Lower leg skin (tissue), 4 donors: ENCODE measurements at regions not wholly inside any gene's neighbourhood (a gene's known extent, or its start where the extent isn't known, plus 50 kb on each side); places are given as distances from the start of the nearest gene placed in this dataset.

Experiments
- DNase-seq, 2 donors: peaks; one replicate each; pipeline ENCODE4 v3.0.0-alpha.2; 2019; ENCODE audit warnings: low spot score in 2 of 2
- H3K4me3 ChIP-seq: fragments of 200-600 bp; sonication (generic); 2 replicates; pipeline ENCODE4 v1.5.1; 2017; ENCODE audit warnings: mild to moderate bottlenecking, low read depth; ENCODE audit not compliant: poor library complexity, severe bottlenecking
- CTCF ChIP-seq, 3 donors: fragments of 450-650 bp; IDR thresholded peaks; one replicate each; pipeline ENCODE4 v1.5.1; 2016; ENCODE audit warnings: antibody characterized with exemption in 3 of 3, mild to moderate bottlenecking in 3 of 3, moderate library complexity in 2 of 3
- POLR2A ChIP-seq, 2 donors: fragments of 450-650 bp; IDR thresholded peaks; one replicate each; pipeline ENCODE4 v1.6.1; 2016 to 2017; ENCODE audit warnings: antibody characterized with exemption in 2 of 2, mild to moderate bottlenecking in 1 of 2, moderate library complexity in 1 of 2
- WGBS, 2 donors: methylation state at CpG; one replicate each; pipeline ENCODE4 v1.1.5; 2018; 5-methylcytosine and 5-hydroxymethylcytosine counted together
- intact Hi-C: fragments of 100-400 bp; cut with DNase I; formaldehyde crosslinking; loops from one replicate; pipeline ENCODE4 v1.15.0; 2023; ENCODE audit warnings: low total_unique reads

DNA sequence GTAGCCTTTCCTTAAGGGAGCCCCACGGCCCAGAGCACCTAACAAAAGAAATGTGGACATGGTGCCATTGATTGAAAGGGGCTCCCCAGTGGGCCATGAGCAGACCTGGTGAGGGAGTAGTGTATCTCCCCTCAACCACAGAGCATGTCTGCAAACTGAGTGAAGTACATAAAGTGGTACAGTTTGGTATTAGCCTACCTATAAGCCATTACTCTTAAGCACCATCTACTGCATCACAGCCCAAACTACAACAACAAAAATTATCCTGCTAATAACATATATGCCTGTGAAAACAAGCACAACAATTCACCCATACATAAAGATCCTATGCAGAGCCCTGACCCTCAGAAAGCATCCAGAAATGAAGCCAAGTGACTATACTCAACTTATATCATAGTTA, 407.8 kb downstream of the PTPRC start:
- intact Hi-C loops = no loop called here
- WGBS, 2 donors = 92% methylated on average over 1 of the region's 1 CpG
- no peak for DNase-seq
- H3K4me3 ChIP-seq = no peak overlapping the region
- TF ChIP-seq POLR2A (IDR thresholded peaks at IDR 0.05) = no peak
- no peak for TF ChIP-seq CTCF (IDR thresholded peaks at IDR 0.05)

- WGBS, 2 donors = 81 to 86% methylated on average over 1 of the region's 1 CpG
Measured at GRCh38 chr1:199054694-199055093, 415.9 kb downstream of the PTPRC start.

GRCh38 chr1:199057322-199057721, 418.5 kb downstream of the PTPRC start:
- TF ChIP-seq POLR2A (IDR thresholded peaks at IDR 0.05) = no peak
- intact Hi-C loops = no loop called here
- no peak for DNase-seq
- WGBS, 2 donors = 76 to 92% methylated on average over 1 of the region's 1 CpG
- no peak overlapping the region for H3K4me3 ChIP-seq

More at GRCh38 chr1:199054694-199055093, 415.9 kb downstream of the PTPRC start:
- intact Hi-C loops = no loop called here
- no peak for DNase-seq
- TF ChIP-seq CTCF (IDR thresholded peaks at IDR 0.05) = no peak
- TF ChIP-seq POLR2A (IDR thresholded peaks at IDR 0.05) = no peak
- H3K4me3 ChIP-seq = no peak overlapping the region

DNA sequence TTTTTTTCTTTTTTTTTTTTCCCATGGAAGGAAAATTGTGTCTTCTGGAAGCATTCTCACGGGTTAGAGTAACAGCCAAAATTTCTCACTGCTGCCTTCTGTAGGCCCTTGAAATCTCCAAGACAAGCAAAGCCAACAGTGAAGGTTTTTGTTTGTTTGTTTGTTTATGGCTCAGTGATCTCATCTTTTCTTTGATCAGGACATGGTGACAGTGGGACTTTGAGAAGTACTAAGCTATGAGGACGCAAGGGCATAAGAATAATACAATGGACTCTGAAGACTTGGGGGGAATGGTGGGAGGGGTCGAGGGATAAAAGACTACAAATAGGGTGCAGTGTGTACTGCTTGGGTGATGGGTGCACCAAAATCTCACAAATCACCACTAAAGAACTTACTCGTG, 419.4 kb downstream of the PTPRC start:
- no peak overlapping the region for H3K4me3 ChIP-seq
- intact Hi-C loops = no loop called here
- 80 to 82% methylated on average over 4 of the region's 4 CpGs for WGBS, 2 donors
- TF ChIP-seq POLR2A (IDR thresholded peaks at IDR 0.05) = no peak
- no peak for TF ChIP-seq CTCF (IDR thresholded peaks at IDR 0.05)
- no peak for DNase-seq

DNA sequence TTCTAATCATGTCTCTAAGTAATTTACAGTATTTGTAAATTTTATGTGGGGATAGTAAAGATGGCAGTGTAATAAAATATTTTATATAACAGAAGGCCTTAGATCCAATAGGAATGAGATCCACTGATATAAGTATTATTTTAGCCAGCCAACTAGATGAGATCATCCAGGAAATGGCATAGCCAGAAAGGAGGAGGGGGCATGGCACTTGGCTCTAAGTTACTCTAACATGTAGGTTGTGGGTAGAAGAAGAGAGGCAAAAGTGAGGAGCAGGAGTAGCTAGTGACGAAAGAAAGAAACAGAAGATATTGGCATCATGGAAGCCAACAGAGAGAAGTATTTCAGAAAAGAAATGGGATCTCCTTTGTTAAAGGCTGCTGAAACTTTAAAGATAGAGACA, 426.1 kb downstream of the PTPRC start:
- intact Hi-C loops = no loop called here
- no peak for TF ChIP-seq POLR2A (IDR thresholded peaks at IDR 0.05)
- no peak for TF ChIP-seq CTCF (IDR thresholded peaks at IDR 0.05)
- no peak for DNase-seq
- WGBS, 2 donors = 88 to 96% methylated on average over 1 of the region's 1 CpG
- H3K4me3 ChIP-seq = no peak overlapping the region

GRCh38 chr1:199067483-199067882, 428.6 kb downstream of the PTPRC start:
- WGBS, 2 donors = 81% methylated on average over 2 of the region's 2 CpGs
- no peak for DNase-seq
- no peak for TF ChIP-seq CTCF (IDR thresholded peaks at IDR 0.05)
- TF ChIP-seq POLR2A (IDR thresholded peaks at IDR 0.05) = no peak
- no peak overlapping the region for H3K4me3 ChIP-seq
- intact Hi-C loops = no loop called here
